Lower lobe of right lung (tissue), 2 donors: ENCODE measurements at regions not wholly inside any gene's neighbourhood (a gene's known extent, or its start where the extent isn't known, plus 50 kb on each side); places are given as distances from the start of the nearest gene placed in this dataset.

Source experiments
- ATAC-seq, 2 donors: fragments of 200-7000 bp; cut with Tn5 transposase; one replicate each; pipeline ENCODE4 v1.9.1; 2020 to 2022; ENCODE audit warnings: mild to moderate bottlenecking in 2 of 2, moderate library complexity in 2 of 2
- DNase-seq: peaks from one replicate; pipeline ENCODE4 v3.0.0-alpha.2; 2020
- H3K27ac ChIP-seq: fragments of 200-600 bp; one replicate; pipeline ENCODE4 v1.8.0; 2022
- H3K27me3 ChIP-seq: fragments of 200-600 bp; one replicate; pipeline ENCODE4 v1.8.0; 2022; ENCODE audit warnings: low read depth
- H3K36me3 ChIP-seq: fragments of 200-600 bp; one replicate; pipeline ENCODE4 v1.8.0; 2022; ENCODE audit warnings: mild to moderate bottlenecking
- H3K4me1 ChIP-seq: fragments of 200-600 bp; one replicate; pipeline ENCODE4 v1.8.0; 2022
- H3K4me3 ChIP-seq: fragments of 200-600 bp; one replicate; pipeline ENCODE4 v1.8.0; 2022; ENCODE audit warnings: mild to moderate bottlenecking
- H3K9me3 ChIP-seq: fragments of 200-600 bp; one replicate; pipeline ENCODE4 v1.8.0; 2022
- intact Hi-C: fragments of 100-400 bp; cut with DNase I; formaldehyde crosslinking; loops from one replicate; pipeline ENCODE4 v1.11.0; 2022
- TF ChIP-seq, protein P1 (sequence below): fragments of 200-600 bp; IDR thresholded peaks from one replicate; pipeline ENCODE4 v1.8.0; 2022; ENCODE audit warnings: antibody characterized with exemption, mild to moderate bottlenecking
- donor health status: DM: no; HTN: yes; CAD: no; lungs with severe emphysema.

DNA sequence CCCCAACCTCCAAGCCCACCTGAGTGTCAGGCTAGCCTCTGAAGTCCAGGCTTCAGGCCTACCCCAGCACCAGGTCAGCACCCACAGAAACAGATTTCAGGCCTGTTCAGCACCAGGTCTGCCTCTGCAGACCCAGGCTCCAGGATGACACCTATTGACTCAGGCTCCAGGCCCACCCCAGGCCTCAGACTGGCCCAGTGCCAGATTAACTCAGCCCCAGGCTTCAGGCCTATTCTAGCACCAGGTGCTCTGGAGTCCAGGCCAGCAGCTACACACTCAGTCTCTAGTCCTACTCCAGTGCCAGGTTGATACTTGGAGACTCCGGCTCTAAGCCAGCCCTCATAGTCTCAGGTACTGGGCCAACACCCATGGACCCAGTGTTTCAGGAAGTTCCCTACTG lies 541.7 kb upstream of the PBX1 start:
- DNase-seq: no peak
- intact Hi-C loops: no loop called here

GRCh38 chr1:164020391-164020790 lies 538.6 kb upstream of the PBX1 start:
- H3K36me3 ChIP-seq: no peaks in the 10 kb centered on the region
- intact Hi-C loops: no loop called here
- TF ChIP-seq, protein P1, sequence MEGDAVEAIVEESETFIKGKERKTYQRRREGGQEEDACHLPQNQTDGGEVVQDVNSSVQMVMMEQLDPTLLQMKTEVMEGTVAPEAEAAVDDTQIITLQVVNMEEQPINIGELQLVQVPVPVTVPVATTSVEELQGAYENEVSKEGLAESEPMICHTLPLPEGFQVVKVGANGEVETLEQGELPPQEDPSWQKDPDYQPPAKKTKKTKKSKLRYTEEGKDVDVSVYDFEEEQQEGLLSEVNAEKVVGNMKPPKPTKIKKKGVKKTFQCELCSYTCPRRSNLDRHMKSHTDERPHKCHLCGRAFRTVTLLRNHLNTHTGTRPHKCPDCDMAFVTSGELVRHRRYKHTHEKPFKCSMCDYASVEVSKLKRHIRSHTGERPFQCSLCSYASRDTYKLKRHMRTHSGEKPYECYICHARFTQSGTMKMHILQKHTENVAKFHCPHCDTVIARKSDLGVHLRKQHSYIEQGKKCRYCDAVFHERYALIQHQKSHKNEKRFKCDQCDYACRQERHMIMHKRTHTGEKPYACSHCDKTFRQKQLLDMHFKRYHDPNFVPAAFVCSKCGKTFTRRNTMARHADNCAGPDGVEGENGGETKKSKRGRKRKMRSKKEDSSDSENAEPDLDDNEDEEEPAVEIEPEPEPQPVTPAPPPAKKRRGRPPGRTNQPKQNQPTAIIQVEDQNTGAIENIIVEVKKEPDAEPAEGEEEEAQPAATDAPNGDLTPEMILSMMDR: no peak

More for the DNA sequence above, 541.7 kb upstream of the PBX1 start:
- Histone ChIP-seq H3K36me3 (no peaks in the 10 kb centered on the region), H3K27ac (no peak overlapping the region), H3K27me3 (no peaks in the 10 kb centered on the region), H3K9me3 (peaks cover 4% of the 10 kb centered on the region), H3K4me1 (no peaks in the 10 kb centered on the region), H3K4me3 (no peak overlapping the region)
- ATAC-seq: no peak
- TF ChIP-seq, protein P1: no peak

GRCh38 chr1:164021813-164022212 lies 537.2 kb upstream of the PBX1 start:
- TF ChIP-seq, protein P1: no peak
- H3K4me3 ChIP-seq: no peak overlapping the region
- no peaks in the 10 kb centered on the region for H3K4me1 ChIP-seq
- ATAC-seq (no peak), DNase-seq (no peak)
- no peak overlapping the region for H3K27ac ChIP-seq
- H3K36me3 ChIP-seq: no peaks in the 10 kb centered on the region
- intact Hi-C loops: no loop called here
- no peaks in the 10 kb centered on the region for H3K27me3 ChIP-seq
- peaks cover 4% of the 10 kb centered on the region for H3K9me3 ChIP-seq

More at GRCh38 chr1:164020391-164020790, 538.6 kb upstream of the PBX1 start:
- Histone ChIP-seq H3K4me3 (no peak overlapping the region), H3K9me3 (peaks cover 4% of the 10 kb centered on the region), H3K27ac (no peak overlapping the region), H3K27me3 (no peaks in the 10 kb centered on the region), H3K4me1 (no peaks in the 10 kb centered on the region)
- ATAC-seq (no peak), DNase-seq (no peak)

GRCh38 chr1:164033782-164034181 lies 525.2 kb upstream of the PBX1 start:
- H3K36me3 ChIP-seq: no peaks in the 10 kb centered on the region
- DNase-seq (no peak), ATAC-seq (no peak)
- no peak overlapping the region for H3K4me3 ChIP-seq
- intact Hi-C loops: no loop called here
- H3K27me3 ChIP-seq: no peaks in the 10 kb centered on the region
- H3K9me3 ChIP-seq: peaks cover 11% of the 10 kb centered on the region
- no peak overlapping the region for H3K27ac ChIP-seq
- H3K4me1 ChIP-seq: no peaks in the 10 kb centered on the region
- TF ChIP-seq, protein P1: no peak

DNA sequence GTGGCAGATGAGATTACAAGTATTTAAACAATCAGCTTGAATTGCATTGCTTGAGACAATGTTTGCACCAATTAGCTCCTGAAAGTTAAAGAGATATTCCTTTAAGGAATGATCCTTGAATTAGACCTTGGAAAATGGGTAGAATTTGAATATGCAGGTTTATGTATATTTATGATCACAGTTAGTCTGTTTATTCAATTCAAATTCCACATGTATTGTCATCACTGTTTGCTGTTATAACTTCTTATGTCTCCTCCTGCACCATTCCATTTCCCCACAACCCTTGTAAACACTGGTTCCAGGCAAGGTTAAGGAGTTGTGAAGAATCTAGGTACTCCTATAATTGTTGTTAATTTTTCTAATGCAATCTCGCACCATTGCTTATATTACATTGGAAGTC lies 518.2 kb upstream of the PBX1 start:
- Histone ChIP-seq H3K36me3 (no peaks in the 10 kb centered on the region), H3K27me3 (no peaks in the 10 kb centered on the region), H3K4me3 (no peak overlapping the region), H3K27ac (no peak overlapping the region), H3K9me3 (no peaks in the 10 kb centered on the region), H3K4me1 (no peaks in the 10 kb centered on the region)
- DNase-seq: no peak
- TF ChIP-seq, protein P1: no peak
- intact Hi-C loops: no loop called here
- ATAC-seq: no peak

- no peaks in the 10 kb centered on the region for H3K9me3 ChIP-seq
- TF ChIP-seq, protein P1: no peak
- no peaks in the 10 kb centered on the region for H3K27me3 ChIP-seq
- no peak overlapping the region for H3K4me3 ChIP-seq
- no peaks in the 10 kb centered on the region for H3K36me3 ChIP-seq
- no peak overlapping the region for H3K27ac ChIP-seq
- no peaks in the 10 kb centered on the region for H3K4me1 ChIP-seq
- intact Hi-C loops: no loop called here
- DNase-seq (no peak), ATAC-seq (no peak)
These were observed 507.2 kb upstream of the PBX1 start for GRCh38 chr1:164051782-164052181.
